Activated naive CD8-positive, alpha-beta T cell (primary cell): ENCODE measurements at regions not wholly inside any gene's neighbourhood (a gene's known extent, or its start where the extent isn't known, plus 50 kb on each side); places are given as distances from the start of the nearest gene placed in this dataset.

Experiments used
- H3K27ac Mint-ChIP-seq: one replicate; pipeline ENCODE4 v1.8.0; 2021; ENCODE audit warnings: mixed read lengths
- H3K27me3 Mint-ChIP-seq: one replicate; pipeline ENCODE4 v1.8.0; 2021; ENCODE audit warnings: mixed read lengths
- H3K36me3 Mint-ChIP-seq: one replicate; pipeline ENCODE4 v1.8.0; 2021; ENCODE audit warnings: mixed read lengths
- H3K4me1 Mint-ChIP-seq: one replicate; pipeline ENCODE4 v1.8.0; 2021; ENCODE audit warnings: low read depth, mixed read lengths
- H3K4me3 Mint-ChIP-seq: one replicate; pipeline ENCODE4 v1.8.0; 2021; ENCODE audit warnings: mild to moderate bottlenecking, mixed read lengths
- H3K9me3 Mint-ChIP-seq: one replicate; pipeline ENCODE4 v1.8.0; 2021; ENCODE audit warnings: low read depth, mixed read lengths

DNA sequence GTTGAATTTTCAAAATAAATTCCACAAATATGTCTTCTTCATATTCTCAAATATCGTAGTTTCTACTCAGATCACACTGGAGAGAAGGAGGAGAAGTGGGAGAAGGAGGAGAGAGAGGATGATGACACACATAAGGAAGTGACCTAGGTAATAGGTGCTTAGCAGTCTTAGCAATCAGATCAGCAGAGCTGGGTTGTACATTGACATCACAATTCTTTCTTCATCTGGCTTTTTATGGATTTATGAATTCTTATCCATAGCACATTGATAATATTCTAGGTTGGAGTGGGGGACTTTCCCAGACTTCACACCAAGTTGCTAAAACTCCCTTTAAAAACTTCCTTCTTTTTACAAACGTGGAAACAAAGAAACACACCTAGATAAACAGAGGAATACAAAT is 86.9 kb downstream of the FGF9 start:
- Mint-ChIP-seq H3K4me3 (no peak overlapping the region), H3K36me3 (no peaks in the 10 kb centered on the region), H3K27me3 (no peaks in the 10 kb centered on the region), H3K27ac (no peak overlapping the region), H3K4me1 (no peaks in the 10 kb centered on the region), H3K9me3 (no peaks in the 10 kb centered on the region)

DNA sequence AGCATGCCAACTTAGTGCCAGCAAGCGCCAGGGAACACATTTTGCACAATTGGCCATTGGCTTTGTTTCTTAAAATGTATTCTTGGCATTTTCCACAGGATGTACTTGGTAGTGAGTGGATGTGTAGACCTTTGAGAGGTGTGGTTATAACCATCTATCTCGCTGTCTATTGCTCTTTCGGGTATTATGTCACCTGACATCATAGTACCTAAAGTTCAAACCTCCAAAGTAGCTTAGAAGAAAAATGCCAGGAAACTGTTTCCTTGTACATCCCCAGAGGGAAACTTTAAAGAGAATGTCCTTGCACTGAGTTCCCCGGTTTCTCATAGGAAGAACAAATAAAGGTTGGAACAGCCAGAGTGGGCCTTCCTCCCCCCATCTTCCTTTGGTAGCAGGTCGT is 87.6 kb downstream of the FGF9 start:
- Mint-ChIP-seq H3K4me3 (no peak overlapping the region), H3K36me3 (no peaks in the 10 kb centered on the region), H3K27ac (no peak overlapping the region), H3K4me1 (no peaks in the 10 kb centered on the region), H3K9me3 (no peaks in the 10 kb centered on the region), H3K27me3 (no peaks in the 10 kb centered on the region)

DNA sequence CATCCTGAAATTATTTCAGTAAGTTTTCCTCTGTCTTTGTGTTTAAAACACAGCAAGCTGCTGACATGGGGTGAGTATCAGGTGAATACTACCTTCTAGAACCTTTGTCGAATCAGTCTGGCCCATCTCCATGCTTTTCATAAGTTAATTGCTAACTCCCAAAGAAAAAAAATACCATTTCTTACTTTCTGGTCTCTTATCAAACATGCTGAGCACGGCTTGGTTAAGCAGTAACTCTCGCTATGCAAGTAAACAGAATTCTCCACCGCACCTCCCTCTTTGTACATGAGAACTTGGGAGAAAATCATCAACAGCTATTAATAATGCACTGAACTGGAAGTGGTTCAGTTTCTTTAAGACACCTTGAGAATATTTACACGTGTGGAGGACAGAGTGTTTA is 88.6 kb downstream of the FGF9 start:
- Mint-ChIP-seq H3K4me3 (no peak overlapping the region), H3K9me3 (no peaks in the 10 kb centered on the region), H3K36me3 (no peaks in the 10 kb centered on the region), H3K27ac (no peak overlapping the region), H3K4me1 (no peaks in the 10 kb centered on the region), H3K27me3 (no peaks in the 10 kb centered on the region)

DNA sequence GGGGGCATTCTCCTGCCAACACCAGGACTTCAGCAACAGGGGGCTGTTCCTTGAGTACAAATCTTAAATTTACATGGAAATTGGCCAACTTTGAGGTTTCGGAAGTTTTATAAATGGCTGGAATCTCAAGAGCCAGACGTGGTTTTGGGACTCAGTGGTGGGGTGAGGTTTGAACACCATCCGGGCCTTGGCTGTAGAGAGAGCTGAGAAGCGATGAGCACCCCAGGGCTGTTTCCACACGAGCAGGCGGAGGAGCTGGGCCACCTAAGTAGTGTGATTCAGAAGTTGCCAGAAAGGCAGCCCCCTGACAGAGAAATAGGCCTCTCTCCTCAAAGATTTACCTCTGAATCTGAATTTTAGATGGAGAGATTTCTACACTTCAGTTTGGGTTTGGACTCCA is 89.0 kb downstream of the FGF9 start:
- Mint-ChIP-seq H3K27me3 (no peaks in the 10 kb centered on the region), H3K9me3 (no peaks in the 10 kb centered on the region), H3K4me3 (no peak overlapping the region), H3K27ac (no peak overlapping the region), H3K36me3 (no peaks in the 10 kb centered on the region), H3K4me1 (no peaks in the 10 kb centered on the region)

DNA sequence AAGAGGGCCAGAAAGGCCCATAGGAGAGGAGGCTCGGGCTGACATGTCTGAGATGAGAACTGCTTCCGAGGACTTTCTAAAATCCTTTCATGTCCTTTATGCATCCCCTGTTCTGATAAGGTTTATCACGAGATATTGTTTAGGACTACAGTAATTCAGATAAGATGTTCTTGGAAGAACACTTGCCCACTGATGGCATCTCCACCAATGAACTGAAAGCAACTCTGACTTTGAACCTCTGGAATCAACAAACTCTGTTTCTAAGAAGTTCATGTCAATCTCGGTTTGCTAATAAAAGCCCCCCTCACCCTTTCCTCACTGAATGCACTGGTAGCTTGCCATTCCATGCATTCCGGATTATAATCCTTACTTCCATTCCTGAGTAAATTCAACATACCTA is 90.9 kb downstream of the FGF9 start:
- no peak overlapping the region for H3K4me3 Mint-ChIP-seq
- no peak overlapping the region for H3K27ac Mint-ChIP-seq
- H3K9me3 Mint-ChIP-seq, result no peaks in the 10 kb centered on the region
- no peaks in the 10 kb centered on the region for H3K27me3 Mint-ChIP-seq
- H3K4me1 Mint-ChIP-seq, result no peaks in the 10 kb centered on the region
- H3K36me3 Mint-ChIP-seq, result no peaks in the 10 kb centered on the region

DNA sequence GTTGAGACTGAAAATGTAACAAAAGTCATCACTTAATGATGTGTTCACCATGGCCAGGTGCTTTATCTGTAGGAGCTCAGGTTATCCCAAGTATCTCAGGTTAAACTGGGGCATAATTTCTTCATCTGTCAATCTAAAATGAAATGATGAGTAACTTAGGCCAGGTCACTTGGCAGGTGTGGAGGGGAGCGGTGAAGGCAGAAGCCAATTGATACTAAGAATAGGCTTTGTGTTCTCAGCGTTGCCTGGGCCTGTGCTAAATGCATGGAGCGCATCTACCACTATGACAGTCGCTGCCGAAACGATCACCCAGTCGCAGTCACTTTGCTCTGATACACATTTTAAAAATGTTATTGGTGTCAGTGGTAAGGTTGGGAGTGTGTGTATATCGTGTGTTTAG is 91.6 kb downstream of the FGF9 start:
- Mint-ChIP-seq H3K27ac (no peak overlapping the region), H3K4me3 (no peak overlapping the region), H3K4me1 (no peaks in the 10 kb centered on the region), H3K36me3 (no peaks in the 10 kb centered on the region), H3K9me3 (no peaks in the 10 kb centered on the region), H3K27me3 (no peaks in the 10 kb centered on the region)

DNA sequence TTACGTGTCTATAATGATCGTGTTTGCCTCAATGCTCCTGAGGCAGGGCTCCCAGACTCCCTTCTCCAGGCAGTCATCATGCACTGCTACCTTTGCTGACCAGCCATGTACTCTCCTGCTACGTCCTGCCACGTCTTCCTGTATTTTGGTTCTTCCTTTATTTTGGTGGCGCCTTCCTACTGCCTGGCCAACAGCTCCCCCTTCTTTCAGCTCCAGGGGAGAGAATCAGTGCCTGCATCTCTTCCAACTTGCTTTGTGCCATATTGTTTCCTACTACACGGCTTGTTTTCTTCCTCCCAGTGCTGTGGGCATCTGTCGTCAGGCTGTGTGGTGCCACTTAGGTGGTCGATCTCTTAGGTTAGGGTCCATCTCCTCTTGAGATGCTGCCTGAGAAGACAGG is 96.2 kb downstream of the FGF9 start:
- H3K36me3 Mint-ChIP-seq, result peaks cover 4% of the 10 kb centered on the region
- no peak overlapping the region for H3K4me3 Mint-ChIP-seq
- peaks cover 7% of the 10 kb centered on the region for H3K27me3 Mint-ChIP-seq
- peaks cover 14% of the 10 kb centered on the region for H3K9me3 Mint-ChIP-seq
- H3K27ac Mint-ChIP-seq, result no peak overlapping the region
- no peaks in the 10 kb centered on the region for H3K4me1 Mint-ChIP-seq

DNA sequence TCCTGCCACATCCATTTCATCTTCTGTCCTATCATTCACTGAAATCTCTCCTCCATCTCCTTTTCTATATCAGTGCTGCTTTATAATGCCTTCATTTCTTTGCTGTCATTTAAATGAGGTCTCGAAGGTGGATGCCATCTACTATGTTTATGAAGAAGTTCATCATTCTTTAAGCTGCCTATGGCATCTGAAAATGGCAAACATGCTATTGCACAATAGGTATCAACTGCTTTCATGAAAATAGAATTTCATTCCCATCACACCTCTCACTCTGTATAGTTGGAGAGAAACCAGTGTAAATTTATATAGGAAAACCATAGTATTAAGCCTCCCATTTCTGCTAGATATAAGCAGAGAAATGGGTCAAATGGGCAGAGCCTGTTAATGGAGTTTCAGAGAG is 100.2 kb downstream of the FGF9 start:
- Mint-ChIP-seq H3K27me3 (peaks cover 12% of the 10 kb centered on the region), H3K9me3 (peaks cover 14% of the 10 kb centered on the region), H3K27ac (no peak overlapping the region), H3K4me3 (no peak overlapping the region), H3K36me3 (peaks cover 4% of the 10 kb centered on the region), H3K4me1 (no peaks in the 10 kb centered on the region)

DNA sequence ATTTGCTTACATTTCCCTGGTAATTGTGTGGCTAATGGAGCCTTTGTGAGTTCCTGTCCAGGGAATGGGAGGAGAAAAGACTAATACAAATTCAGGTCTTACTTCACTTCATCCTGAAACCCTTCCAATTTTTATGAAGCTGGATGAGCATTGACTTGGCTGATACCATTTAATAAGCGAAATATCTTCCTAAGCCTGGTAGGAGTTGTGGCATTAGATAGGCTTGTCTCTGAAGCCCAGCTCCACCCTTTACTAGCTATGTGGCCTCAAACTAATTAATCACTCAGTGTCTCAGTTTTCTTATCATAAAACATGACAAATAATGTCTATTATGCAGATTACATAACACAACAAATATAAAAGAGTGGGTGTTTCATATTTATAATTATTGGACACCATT is 106.3 kb downstream of the FGF9 start:
- no peaks in the 10 kb centered on the region for H3K9me3 Mint-ChIP-seq
- no peak overlapping the region for H3K27ac Mint-ChIP-seq
- H3K4me3 Mint-ChIP-seq, result no peak overlapping the region
- H3K4me1 Mint-ChIP-seq, result no peaks in the 10 kb centered on the region
- no peaks in the 10 kb centered on the region for H3K36me3 Mint-ChIP-seq
- H3K27me3 Mint-ChIP-seq, result peaks cover 5% of the 10 kb centered on the region

DNA sequence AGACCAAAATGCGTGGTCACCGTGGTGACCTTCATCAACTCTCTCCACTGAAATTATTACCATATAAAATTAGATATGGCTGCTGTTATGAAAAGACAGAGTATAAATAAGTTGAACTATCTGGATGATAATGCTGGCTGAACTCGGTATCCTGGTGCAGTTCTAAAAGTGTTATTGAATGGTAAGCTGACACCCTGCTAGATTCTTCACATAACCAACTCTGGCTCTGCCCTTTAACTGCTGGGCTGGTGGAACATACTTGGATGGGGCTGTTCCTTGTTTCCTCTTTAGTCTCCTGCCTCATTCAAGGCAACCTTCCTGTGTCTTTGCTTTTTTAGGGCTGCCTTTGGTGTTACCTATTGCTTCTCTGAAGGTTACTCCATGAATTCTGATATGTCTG is 106.9 kb downstream of the FGF9 start:
- Mint-ChIP-seq H3K4me3 (no peak overlapping the region), H3K4me1 (no peaks in the 10 kb centered on the region), H3K36me3 (no peaks in the 10 kb centered on the region), H3K27me3 (peaks cover 7% of the 10 kb centered on the region), H3K9me3 (no peaks in the 10 kb centered on the region), H3K27ac (no peak overlapping the region)

DNA sequence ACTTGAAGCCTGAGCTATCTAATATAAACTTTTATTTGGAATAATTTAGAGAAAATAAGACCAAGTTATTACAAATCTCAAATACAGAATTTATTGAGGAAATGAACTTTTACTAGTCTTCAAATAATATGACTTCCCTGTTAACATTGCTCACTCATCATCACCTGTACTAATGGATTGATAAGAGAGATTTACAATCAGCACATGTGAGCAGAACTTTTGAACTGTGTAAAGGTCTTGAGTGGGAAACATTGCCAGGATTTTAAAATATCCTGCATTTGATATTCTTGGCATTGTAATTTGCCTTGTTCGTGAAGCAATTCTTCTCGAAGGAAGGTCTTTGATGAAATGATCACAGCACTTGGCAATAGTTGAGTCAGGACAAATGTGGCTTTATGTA is 111.9 kb downstream of the FGF9 start:
- Mint-ChIP-seq H3K27me3 (peaks cover 2% of the 10 kb centered on the region), H3K36me3 (no peaks in the 10 kb centered on the region), H3K4me3 (no peak overlapping the region), H3K9me3 (no peaks in the 10 kb centered on the region), H3K4me1 (no peaks in the 10 kb centered on the region), H3K27ac (no peak overlapping the region)

DNA sequence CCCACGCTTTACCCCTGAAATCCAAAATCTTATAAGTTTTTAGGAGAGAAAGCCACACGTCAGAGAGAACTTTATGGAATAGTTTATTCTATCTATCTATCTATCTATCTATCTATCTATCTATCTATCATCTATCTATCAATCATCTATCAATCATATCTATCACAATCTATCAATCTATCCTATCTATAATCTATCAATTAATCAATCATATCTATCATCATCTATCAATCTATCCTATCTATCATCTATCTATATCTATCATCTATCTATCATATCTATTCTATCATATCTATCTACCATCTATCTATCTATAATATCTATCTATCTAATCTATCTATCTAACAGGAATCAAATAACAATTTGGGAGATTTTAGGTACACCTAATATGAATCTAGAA is 115.1 kb downstream of the FGF9 start:
- Mint-ChIP-seq H3K36me3 (no peaks in the 10 kb centered on the region), H3K4me1 (no peaks in the 10 kb centered on the region), H3K27me3 (peaks cover 2% of the 10 kb centered on the region), H3K27ac (no peak overlapping the region), H3K4me3 (no peak overlapping the region), H3K9me3 (no peaks in the 10 kb centered on the region)

DNA sequence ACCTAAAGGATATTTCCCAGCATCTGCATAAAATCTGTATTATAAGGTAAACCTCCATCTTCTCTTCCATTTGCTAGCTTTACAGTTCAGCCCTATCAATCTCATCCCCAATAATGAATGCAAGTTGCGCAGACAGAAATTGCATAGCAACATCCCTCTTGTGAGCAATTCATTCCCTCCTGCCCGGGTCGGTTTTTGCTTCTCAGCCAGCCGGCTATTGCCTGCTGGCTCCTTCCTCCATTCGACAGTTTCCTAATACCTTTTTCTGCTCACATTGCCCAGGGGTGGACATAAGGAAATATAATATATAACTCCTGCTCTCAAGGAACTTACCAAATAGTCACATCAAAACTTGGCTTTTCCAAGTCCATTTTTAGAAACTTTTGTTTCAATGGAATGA is 125.2 kb downstream of the FGF9 start:
- Mint-ChIP-seq H3K4me1 (no peaks in the 10 kb centered on the region), H3K36me3 (no peaks in the 10 kb centered on the region), H3K4me3 (no peak overlapping the region), H3K9me3 (no peaks in the 10 kb centered on the region), H3K27me3 (no peaks in the 10 kb centered on the region), H3K27ac (no peak overlapping the region)

DNA sequence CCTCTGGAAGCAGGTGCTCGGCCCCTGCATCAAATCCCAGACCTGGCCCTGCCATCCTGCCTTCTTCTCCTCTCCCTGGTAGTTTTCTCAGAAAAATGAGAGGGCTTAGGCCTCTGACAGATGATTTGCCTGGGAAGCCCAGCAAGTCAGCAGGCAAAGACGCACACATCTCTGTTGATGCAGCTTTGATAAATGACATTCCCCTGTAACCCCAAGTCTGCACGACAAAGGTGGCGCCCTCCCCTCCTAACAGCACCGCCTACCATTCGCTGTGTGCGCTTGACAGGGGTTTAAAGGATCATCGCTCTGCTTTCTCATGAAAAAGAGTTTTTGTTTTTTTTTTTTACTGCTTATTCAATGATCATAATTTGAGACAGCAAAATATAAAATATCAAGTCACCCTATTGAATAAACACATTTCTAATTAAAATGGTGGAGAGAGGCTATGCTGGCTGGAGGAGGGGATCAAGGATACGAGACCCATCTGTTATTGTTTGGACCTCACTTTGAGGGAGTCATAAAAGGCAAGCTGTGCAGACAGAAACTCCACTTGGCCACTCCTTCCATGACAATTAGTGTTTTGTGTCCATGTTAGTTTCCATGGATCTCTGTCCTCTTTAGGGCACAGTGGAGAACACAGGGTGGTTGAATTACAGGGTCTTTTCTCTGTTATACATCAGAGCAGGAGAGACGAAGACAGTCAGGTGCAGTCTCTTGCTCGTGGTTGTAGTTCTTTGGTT is 126.1 kb downstream of the FGF9 start:
- Mint-ChIP-seq H3K36me3 (no peaks in the 10 kb centered on the region), H3K4me1 (no peaks in the 10 kb centered on the region), H3K9me3 (no peaks in the 10 kb centered on the region), H3K27me3 (no peaks in the 10 kb centered on the region), H3K4me3 (no peak overlapping the region), H3K27ac (no peak overlapping the region)

DNA sequence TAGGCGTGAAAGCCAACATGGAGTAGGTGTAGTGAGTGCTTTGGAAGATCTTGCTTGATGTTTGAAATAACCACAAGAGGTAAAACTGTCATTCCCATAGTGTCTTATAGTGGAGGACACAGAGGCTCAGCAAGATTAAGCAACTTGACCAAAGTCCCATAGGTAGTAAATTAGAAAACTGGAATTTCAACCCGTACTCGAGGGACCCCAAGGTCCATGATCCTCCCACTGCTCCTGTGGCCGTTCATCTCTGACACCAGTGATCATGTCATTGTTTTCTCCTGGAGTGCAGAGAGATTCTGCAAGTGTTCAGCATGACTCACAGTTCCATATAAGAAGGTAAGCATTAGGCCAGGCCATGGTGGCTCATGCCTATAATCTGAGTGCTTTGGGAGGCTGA is 126.9 kb downstream of the FGF9 start:
- H3K36me3 Mint-ChIP-seq, result no peaks in the 10 kb centered on the region
- H3K4me3 Mint-ChIP-seq, result no peak overlapping the region
- no peaks in the 10 kb centered on the region for H3K9me3 Mint-ChIP-seq
- no peaks in the 10 kb centered on the region for H3K27me3 Mint-ChIP-seq
- H3K27ac Mint-ChIP-seq, result no peak overlapping the region
- H3K4me1 Mint-ChIP-seq, result no peaks in the 10 kb centered on the region

DNA sequence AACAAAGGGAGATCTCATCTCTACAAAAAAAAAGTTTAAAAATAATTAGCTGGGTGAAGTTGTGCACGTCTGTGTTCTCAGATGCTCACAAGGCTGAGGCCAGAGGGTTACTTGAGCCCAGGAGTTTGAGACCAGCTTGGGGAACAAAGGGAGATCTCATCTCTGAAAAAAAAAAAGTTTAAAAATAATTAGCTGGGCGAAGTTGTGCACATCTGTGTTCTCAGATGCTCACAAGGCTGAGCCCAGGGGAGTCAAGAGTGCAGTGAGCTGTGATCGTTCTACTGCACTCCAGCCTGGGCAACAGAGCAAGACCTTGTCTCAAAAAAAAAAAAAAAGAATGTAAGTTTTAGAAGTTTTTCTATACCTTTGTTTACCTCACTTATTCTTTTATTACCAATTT is 127.3 kb downstream of the FGF9 start:
- no peak overlapping the region for H3K4me3 Mint-ChIP-seq
- H3K36me3 Mint-ChIP-seq, result no peaks in the 10 kb centered on the region
- no peaks in the 10 kb centered on the region for H3K4me1 Mint-ChIP-seq
- H3K9me3 Mint-ChIP-seq, result no peaks in the 10 kb centered on the region
- no peaks in the 10 kb centered on the region for H3K27me3 Mint-ChIP-seq
- H3K27ac Mint-ChIP-seq, result no peak overlapping the region
